ENCODE measurements at regions not wholly inside any gene's neighbourhood (a gene's known extent, or its start where the extent isn't known, plus 50 kb on each side); places are given as distances from the start of the nearest gene placed in this dataset.

DNA sequence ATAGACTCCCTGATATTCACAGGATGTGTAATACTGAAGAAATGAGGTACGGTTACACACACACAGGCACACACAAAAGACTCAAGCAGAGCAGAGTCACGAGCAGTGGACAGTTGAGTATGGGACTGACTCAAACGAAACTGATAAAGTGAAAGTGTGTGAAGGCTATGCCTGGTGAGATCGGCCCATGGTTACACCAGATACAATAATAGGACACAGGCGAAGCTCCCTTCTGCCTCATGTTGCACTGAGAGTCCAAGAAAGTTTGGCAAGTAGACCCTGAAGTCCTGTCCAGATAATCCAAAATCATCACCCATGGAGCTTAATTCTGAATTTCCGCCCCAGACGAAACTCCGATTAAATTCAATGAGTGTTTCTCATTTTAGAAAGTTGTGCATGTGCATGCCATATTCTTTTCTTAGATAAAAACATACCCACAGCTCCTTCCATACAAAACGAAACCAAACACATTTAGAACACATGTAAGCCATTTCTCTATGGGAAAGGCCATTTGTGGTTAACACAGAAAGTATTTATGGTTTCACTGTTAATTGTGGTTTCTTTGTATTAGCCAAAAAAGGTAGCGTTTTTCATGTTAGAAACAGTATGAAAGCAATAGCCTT, 567.6 kb downstream of the PLCL1 start:
- 84% methylated on average over 10 of the region's 10 CpGs for WGBS (ENCODE audit: low lambda C conversion rate, missing lambda C conversion rate)
- TF ChIP-seq EZH2 (IDR thresholded peaks at IDR 0.05; ENCODE audit: borderline replicate concordance) (no peak), EZH2phosphoT487 (IDR thresholded peaks at IDR 0.05; ENCODE audit: low read depth, severe bottlenecking, unreplicated experiment) (no peak)
- TF ChIP-seq, protein P1, sequence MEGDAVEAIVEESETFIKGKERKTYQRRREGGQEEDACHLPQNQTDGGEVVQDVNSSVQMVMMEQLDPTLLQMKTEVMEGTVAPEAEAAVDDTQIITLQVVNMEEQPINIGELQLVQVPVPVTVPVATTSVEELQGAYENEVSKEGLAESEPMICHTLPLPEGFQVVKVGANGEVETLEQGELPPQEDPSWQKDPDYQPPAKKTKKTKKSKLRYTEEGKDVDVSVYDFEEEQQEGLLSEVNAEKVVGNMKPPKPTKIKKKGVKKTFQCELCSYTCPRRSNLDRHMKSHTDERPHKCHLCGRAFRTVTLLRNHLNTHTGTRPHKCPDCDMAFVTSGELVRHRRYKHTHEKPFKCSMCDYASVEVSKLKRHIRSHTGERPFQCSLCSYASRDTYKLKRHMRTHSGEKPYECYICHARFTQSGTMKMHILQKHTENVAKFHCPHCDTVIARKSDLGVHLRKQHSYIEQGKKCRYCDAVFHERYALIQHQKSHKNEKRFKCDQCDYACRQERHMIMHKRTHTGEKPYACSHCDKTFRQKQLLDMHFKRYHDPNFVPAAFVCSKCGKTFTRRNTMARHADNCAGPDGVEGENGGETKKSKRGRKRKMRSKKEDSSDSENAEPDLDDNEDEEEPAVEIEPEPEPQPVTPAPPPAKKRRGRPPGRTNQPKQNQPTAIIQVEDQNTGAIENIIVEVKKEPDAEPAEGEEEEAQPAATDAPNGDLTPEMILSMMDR (IDR thresholded peaks at IDR 0.05; ENCODE audit: poor library complexity), result no peak
- peak overlapping the region; percentile 31 for H2AFZ ChIP-seq

DNA sequence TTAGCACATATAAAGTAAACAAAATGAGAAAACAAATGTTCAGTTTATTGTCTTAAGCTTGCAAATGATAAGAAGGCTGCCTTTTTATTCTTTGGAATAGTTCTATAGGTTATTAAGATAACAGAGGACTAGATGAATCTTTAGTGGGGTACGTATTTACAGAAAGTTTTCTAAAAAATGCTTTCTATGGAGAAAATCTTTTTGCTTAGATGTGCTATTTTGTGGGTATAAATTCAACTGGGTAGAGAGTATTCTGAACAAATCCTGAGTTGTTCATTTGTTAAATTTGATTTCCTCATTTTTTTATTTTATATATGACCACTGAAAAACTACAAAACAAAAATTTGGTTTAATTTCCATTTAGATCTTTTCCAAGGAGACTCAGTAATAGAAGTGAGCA, 566.9 kb downstream of the PLCL1 start:
- H3K4me3 ChIP-seq, result no peak overlapping the region
- no peaks in the 10 kb centered on the region for H3K9me3 ChIP-seq (ENCODE audit: low read depth)
- no peaks in the 10 kb centered on the region for H3K4me1 ChIP-seq (ENCODE audit: insufficient read depth)
- H2AFZ ChIP-seq, result no peak overlapping the region
- 93% methylated on average over 1 of the region's 1 CpG for WGBS (ENCODE audit: low lambda C conversion rate, missing lambda C conversion rate)
- H3K27ac ChIP-seq, result no peak overlapping the region
- no peaks in the 10 kb centered on the region for H3K9me2 ChIP-seq (replicated peaks; ENCODE audit: insufficient read depth)
- no peak overlapping the region for H3K4me2 ChIP-seq
- no peaks in the 10 kb centered on the region for H3K36me3 ChIP-seq (replicated peaks; ENCODE audit: insufficient read depth, low read depth)
- no peaks in the 10 kb centered on the region for H3K27me3 ChIP-seq
- no peak for DNase-seq (ENCODE audit: low spot score)
- H3K79me2 ChIP-seq, result no peaks in the 10 kb centered on the region
- no peaks in the 10 kb centered on the region for H4K20me1 ChIP-seq (ENCODE audit: insufficient read depth, poor library complexity, severe bottlenecking)
- no peak for TF ChIP-seq EZH2 (IDR thresholded peaks at IDR 0.05; ENCODE audit: borderline replicate concordance)
- TF ChIP-seq, protein P1 (IDR thresholded peaks at IDR 0.05; ENCODE audit: poor library complexity), result no peak
- no peak for TF ChIP-seq EZH2phosphoT487 (IDR thresholded peaks at IDR 0.05; ENCODE audit: low read depth, severe bottlenecking, unreplicated experiment)

More for the DNA sequence above, 567.6 kb downstream of the PLCL1 start:
- no peaks in the 10 kb centered on the region for H4K20me1 ChIP-seq (ENCODE audit: insufficient read depth, poor library complexity, severe bottlenecking)
- H3K4me3 ChIP-seq, result no peak overlapping the region
- H3K4me2 ChIP-seq, result no peak overlapping the region
- H3K27me3 ChIP-seq, result no peaks in the 10 kb centered on the region
- H3K27ac ChIP-seq, result no peak overlapping the region
- no peak for DNase-seq (ENCODE audit: low spot score)
- no peaks in the 10 kb centered on the region for H3K9me3 ChIP-seq (ENCODE audit: low read depth)
- H3K79me2 ChIP-seq, result no peaks in the 10 kb centered on the region
- H3K9me2 ChIP-seq (replicated peaks; ENCODE audit: insufficient read depth), result no peaks in the 10 kb centered on the region
- no peaks in the 10 kb centered on the region for H3K36me3 ChIP-seq (replicated peaks; ENCODE audit: insufficient read depth, low read depth)
- H3K4me1 ChIP-seq (ENCODE audit: insufficient read depth), result no peaks in the 10 kb centered on the region

DNA sequence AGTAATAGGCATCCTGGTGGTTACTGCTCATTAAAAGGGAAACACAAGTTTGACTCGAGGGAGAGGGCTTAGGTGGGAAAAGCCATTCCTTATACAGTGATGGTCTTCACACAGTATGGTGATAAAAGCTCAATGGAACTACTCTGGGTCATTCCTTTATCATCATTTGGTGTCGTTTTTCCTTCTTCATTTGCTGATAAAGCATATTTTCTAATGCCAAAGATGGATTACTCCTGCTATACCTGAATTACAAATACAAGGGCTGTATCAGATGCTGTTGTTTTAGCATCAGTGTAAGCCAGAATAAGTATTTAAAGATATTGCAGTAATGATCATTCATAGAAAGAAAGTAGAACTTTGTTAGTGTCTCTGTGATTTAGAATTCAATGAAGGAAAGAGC, 563.7 kb downstream of the PLCL1 start:
- H3K4me1 ChIP-seq (ENCODE audit: insufficient read depth), result no peaks in the 10 kb centered on the region
- no peak overlapping the region for H2AFZ ChIP-seq
- H3K4me3 ChIP-seq, result no peak overlapping the region
- no peaks in the 10 kb centered on the region for H3K79me2 ChIP-seq
- no peaks in the 10 kb centered on the region for H4K20me1 ChIP-seq (ENCODE audit: insufficient read depth, poor library complexity, severe bottlenecking)
- H3K27me3 ChIP-seq, result no peaks in the 10 kb centered on the region
- no peak for DNase-seq (ENCODE audit: low spot score)
- H3K36me3 ChIP-seq (replicated peaks; ENCODE audit: insufficient read depth, low read depth), result no peaks in the 10 kb centered on the region
- H3K27ac ChIP-seq, result no peak overlapping the region
- 53% methylated on average over 2 of the region's 2 CpGs for WGBS (ENCODE audit: low lambda C conversion rate, missing lambda C conversion rate)
- TF ChIP-seq EZH2 (IDR thresholded peaks at IDR 0.05; ENCODE audit: borderline replicate concordance), result no peak
- TF ChIP-seq, protein P1 (IDR thresholded peaks at IDR 0.05; ENCODE audit: poor library complexity), result no peak
- no peak for TF ChIP-seq EZH2phosphoT487 (IDR thresholded peaks at IDR 0.05; ENCODE audit: low read depth, severe bottlenecking, unreplicated experiment)
- H3K9me3 ChIP-seq (ENCODE audit: low read depth), result no peaks in the 10 kb centered on the region
- H3K9me2 ChIP-seq (replicated peaks; ENCODE audit: insufficient read depth), result no peaks in the 10 kb centered on the region
- no peak overlapping the region for H3K4me2 ChIP-seq

Data from hepatocyte (in vitro differentiated cells).